Caco-2 (cell line): ENCODE measurements at regions not wholly inside any gene's neighbourhood (a gene's known extent, or its start where the extent isn't known, plus 50 kb on each side); places are given as distances from the start of the nearest gene placed in this dataset.
A peak's percentile ranks its signal among the peaks of the same experiment; 100 is the strongest.

Experiments used
- BruUV-seq: library from RNA; stranded (reverse); fragments of 400-500 nt; replicated peaks from 2 replicates; lab custom pipeline; 2021; lab: Mats Ljungman, UMichigan
- CTCF ChIA-PET: fragments of 300-600 bp; sonication (Branson Sonifier 250); formaldehyde crosslinking; loops from one replicate; lab custom pipeline; 2022; ENCODE audit warnings: antibody characterized with exemption; lab: Charles Lee
- POLR2A ChIA-PET: fragments of 300-600 bp; sonication (Branson Sonifier 250); formaldehyde crosslinking; loops from one replicate; lab custom pipeline; 2022; ENCODE audit warnings: antibody characterized with exemption; lab: Charles Lee
- DNase-seq, 2 experiments: peaks; one replicate each; pipeline versions ENCODE4 v3.0.0 to v3.0.0-alpha.2; 2020 to 2022
- H3K27me3 ChIP-seq: replicated peaks from 2 replicates; pipeline ENCODE4 v1.6.0; 2011; ENCODE audit warnings: low read length; ENCODE audit not compliant: control insufficient read depth, insufficient read depth
- H3K36me3 ChIP-seq: 2 replicates; pipeline ENCODE4 v1.5.1; 2011; ENCODE audit warnings: low read length; ENCODE audit not compliant: control insufficient read depth, insufficient read depth
- H3K4me1 ChIP-seq: fragments of 250-450 bp; sonication (Bioruptor Pico); 2 replicates; pipeline ENCODE4 v1.5.1; 2020; ENCODE audit warnings: mild to moderate bottlenecking
- H3K4me3 ChIP-seq: 2 replicates; pipeline ENCODE4 v1.5.1; 2011; ENCODE audit warnings: low read depth, mild to moderate bottlenecking, control low read depth, low read length
- H3K9me3 ChIP-seq: fragments of 250-450 bp; sonication (Bioruptor Pico); 2 replicates; pipeline ENCODE4 v1.5.1; 2020; ENCODE audit warnings: mild to moderate bottlenecking, moderate library complexity
- H3K27ac Mint-ChIP-seq: one replicate; pipeline ENCODE4 v1.8.0; 2022; ENCODE audit warnings: mixed read lengths; ENCODE audit not compliant: unreplicated experiment
- H3K27me3 Mint-ChIP-seq: one replicate; pipeline ENCODE4 v1.8.0; 2022; ENCODE audit warnings: mixed read lengths; ENCODE audit not compliant: insufficient read depth, unreplicated experiment
- H3K36me3 Mint-ChIP-seq: one replicate; pipeline ENCODE4 v1.8.0; 2022; ENCODE audit warnings: mild to moderate bottlenecking, mixed read lengths; ENCODE audit not compliant: insufficient read depth, unreplicated experiment
- H3K4me1 Mint-ChIP-seq: one replicate; pipeline ENCODE4 v1.8.0; 2022; ENCODE audit warnings: low read depth, mixed read lengths; ENCODE audit not compliant: unreplicated experiment
- H3K4me3 Mint-ChIP-seq: one replicate; pipeline ENCODE4 v1.8.0; 2022; ENCODE audit warnings: mild to moderate bottlenecking, moderate library complexity, mixed read lengths; ENCODE audit not compliant: unreplicated experiment
- H3K9me3 Mint-ChIP-seq: one replicate; pipeline ENCODE4 v1.8.0; 2022; ENCODE audit warnings: mixed read lengths; ENCODE audit not compliant: unreplicated experiment
- intact Hi-C: fragments of 100-400 bp; cut with micrococcal nuclease; formaldehyde crosslinking; loops from one replicate; pipeline ENCODE4 v1.10.0; 2022; ENCODE audit not compliant: unreplicated experiment
- TF ChIP-seq, protein P1 (sequence below), 2 experiments: fragments of 200-600 bp in 1 of 2; IDR thresholded peaks; 1 replicate in 1 of 2; 2 replicates in 1 of 2; pipeline versions ENCODE4 v1.5.1 to v1.8.0; 2011 to 2022; ENCODE audit warnings: antibody characterized with exemption in 1 of 2, control low read depth in 1 of 2, inconsistent platforms in 1 of 2, low read depth in 1 of 2, low read length in 1 of 2, mild to moderate bottlenecking in 1 of 2, moderate library complexity in 1 of 2; ENCODE audit not compliant: insufficient read depth in 1 of 2, severe bottlenecking in 1 of 2, unreplicated experiment in 1 of 2

DNA sequence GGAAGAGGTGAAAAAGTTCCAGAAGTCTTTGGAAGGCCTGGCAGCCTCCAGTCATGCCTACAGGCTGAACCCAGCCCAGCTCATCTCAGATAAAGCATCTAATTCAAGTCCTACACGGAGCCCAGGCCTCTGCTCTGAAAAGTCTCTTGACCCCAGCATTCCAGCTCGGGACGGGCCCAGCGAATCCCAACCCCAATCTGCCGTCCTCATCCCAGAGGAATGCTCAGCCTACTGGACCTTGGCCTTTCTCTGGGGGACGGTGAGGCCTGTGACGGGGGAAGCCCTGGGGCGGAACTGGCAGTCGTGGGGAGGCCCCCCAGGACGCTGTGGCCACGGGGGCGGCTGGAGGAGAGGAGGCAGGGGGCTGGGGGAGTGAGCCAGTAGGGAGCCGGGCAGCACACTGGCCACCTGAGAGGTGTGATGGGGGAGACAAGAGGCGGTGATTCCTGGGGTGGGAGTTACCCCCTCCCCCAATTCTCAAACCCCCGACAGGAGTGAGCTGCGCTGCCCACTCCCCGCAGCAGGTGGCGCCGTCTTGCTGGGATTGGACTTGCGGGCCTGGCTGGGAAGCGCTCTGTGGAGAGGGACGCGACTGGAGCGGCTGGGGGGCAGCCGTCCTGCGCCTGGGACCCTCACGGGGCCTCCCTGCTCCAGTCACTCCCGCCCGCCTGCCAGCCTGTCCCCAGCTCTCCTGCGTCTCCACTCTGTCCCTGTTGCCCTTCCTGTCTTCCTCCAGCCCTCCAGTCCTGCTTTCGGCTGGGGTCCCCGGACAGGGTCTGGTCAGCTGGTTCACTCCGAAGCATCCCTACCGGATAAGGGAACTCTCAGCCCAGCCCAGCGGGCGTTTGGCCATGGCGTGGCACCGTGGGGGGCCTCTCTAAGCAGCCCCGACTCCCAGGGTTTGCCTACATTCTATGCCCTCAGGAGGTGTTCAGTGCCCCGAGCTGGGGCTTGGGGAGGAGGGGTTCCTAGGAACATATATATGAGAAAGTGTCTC, 182.6 kb upstream of the HAAO start:
- no TSS peak for BruUV-seq
- ChIA-PET CTCF (interaction anchor here (0.6 to 3.0 kb wide), 23 partner anchors 10 to 510 kb away, joined by 3 to 39 read pairs (median 4); partner anchors contain the start of gene ZFP36L2), POLR2A (interaction anchor here (0.5 to 1.8 kb wide), 9 partner anchors 18 to 252 kb away, joined by 3 to 9 read pairs (median 4); partner anchors contain the start of gene ZFP36L2)
- Histone ChIP-seq H3K36me3 (no peaks in the 10 kb centered on the region; the same call in 1 of the 2 replicates), H3K27me3 (no peaks in the 10 kb centered on the region), H3K9me3 (no peaks in the 10 kb centered on the region), H3K4me3 (peak overlapping the region; percentile 7; the same call in 1 of the 2 replicates), H3K4me1 (peaks cover 83% of the 10 kb centered on the region)
- DNase-seq = peak; percentile 95 to 98
- H3K36me3 Mint-ChIP-seq = peaks cover 14% of the 10 kb centered on the region
- intact Hi-C loops = loop anchor here (1.0 to 5.0 kb wide), 11 partner anchors 18 to 509 kb away; no protein-coding TSS in a partner anchor
- H3K9me3 Mint-ChIP-seq = peaks cover under 1% of the 10 kb centered on the region
- H3K27me3 Mint-ChIP-seq = no peaks in the 10 kb centered on the region
- TF ChIP-seq, protein P1, sequence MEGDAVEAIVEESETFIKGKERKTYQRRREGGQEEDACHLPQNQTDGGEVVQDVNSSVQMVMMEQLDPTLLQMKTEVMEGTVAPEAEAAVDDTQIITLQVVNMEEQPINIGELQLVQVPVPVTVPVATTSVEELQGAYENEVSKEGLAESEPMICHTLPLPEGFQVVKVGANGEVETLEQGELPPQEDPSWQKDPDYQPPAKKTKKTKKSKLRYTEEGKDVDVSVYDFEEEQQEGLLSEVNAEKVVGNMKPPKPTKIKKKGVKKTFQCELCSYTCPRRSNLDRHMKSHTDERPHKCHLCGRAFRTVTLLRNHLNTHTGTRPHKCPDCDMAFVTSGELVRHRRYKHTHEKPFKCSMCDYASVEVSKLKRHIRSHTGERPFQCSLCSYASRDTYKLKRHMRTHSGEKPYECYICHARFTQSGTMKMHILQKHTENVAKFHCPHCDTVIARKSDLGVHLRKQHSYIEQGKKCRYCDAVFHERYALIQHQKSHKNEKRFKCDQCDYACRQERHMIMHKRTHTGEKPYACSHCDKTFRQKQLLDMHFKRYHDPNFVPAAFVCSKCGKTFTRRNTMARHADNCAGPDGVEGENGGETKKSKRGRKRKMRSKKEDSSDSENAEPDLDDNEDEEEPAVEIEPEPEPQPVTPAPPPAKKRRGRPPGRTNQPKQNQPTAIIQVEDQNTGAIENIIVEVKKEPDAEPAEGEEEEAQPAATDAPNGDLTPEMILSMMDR (IDR thresholded peaks at IDR 0.05; ENCODE audit: insufficient read depth in 1 of 2, low read depth in 1 of 2, low read length in 1 of 2, severe bottlenecking in 1 of 2, unreplicated experiment in 1 of 2) = peak; percentile 96 to 97
- H3K27ac Mint-ChIP-seq = peak overlapping the region; percentile 84
- peak overlapping the region; percentile 63 for H3K4me3 Mint-ChIP-seq
- peaks cover 73% of the 10 kb centered on the region for H3K4me1 Mint-ChIP-seq

DNA sequence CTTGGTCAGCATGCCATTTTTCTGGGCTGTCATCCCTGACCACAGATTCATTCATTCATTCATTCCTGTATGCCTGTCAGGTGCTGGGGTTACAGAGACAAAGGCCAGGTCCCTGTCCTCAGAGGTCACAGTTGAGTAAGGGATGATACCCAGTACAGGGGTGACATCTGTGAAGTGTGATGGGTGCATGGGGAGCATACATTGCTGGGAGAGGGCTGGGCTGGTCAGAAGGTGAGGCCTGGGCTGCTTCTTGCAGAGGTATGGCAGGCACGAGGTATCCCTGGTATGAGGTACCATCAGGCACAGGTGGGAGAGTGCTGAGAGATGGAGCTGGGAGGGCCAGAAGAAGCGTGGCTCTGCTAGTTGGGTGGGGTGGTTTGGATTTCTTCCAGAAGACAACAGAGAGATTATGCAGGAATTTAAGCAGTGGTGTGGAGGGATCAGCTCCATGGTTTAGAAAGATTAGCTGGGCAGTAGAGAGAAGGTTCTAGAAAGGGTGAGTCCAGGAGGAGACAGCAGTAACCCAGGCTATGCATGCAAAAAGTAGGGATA, 181.9 kb upstream of the HAAO start:
- Mint-ChIP-seq H3K36me3 (peaks cover 14% of the 10 kb centered on the region), H3K27me3 (no peaks in the 10 kb centered on the region), H3K9me3 (no peaks in the 10 kb centered on the region), H3K27ac (peak overlapping the region; percentile 84), H3K4me1 (peaks cover 68% of the 10 kb centered on the region), H3K4me3 (peak overlapping the region; percentile 63)
- no peaks in the 10 kb centered on the region for H3K27me3 ChIP-seq
- POLR2A ChIA-PET = interaction anchor here (0.7 to 1.4 kb wide), 5 partner anchors 17 to 252 kb away, joined by 3 to 9 read pairs (median 6); partner anchors contain the start of gene ZFP36L2
- CTCF ChIA-PET = interaction anchor here (0.6 to 3.0 kb wide), 20 partner anchors 9 to 511 kb away, joined by 3 to 39 read pairs (median 5); partner anchors contain the start of gene ZFP36L2
- H3K4me1 ChIP-seq = peaks cover 78% of the 10 kb centered on the region
- peak in 1 of 2 experiments; percentile 60 for DNase-seq
- no peaks in the 10 kb centered on the region; the same call in 1 of the 2 replicates for H3K36me3 ChIP-seq
- TF ChIP-seq, protein P1 (IDR thresholded peaks at IDR 0.05; ENCODE audit: insufficient read depth in 1 of 2, low read depth in 1 of 2, low read length in 1 of 2, severe bottlenecking in 1 of 2, unreplicated experiment in 1 of 2) = no peak
- BruUV-seq = no TSS peak
- H3K9me3 ChIP-seq = no peaks in the 10 kb centered on the region
- intact Hi-C loops = loop anchor here (1.0 kb wide), 2 partner anchors 17 to 27 kb away; no protein-coding TSS in a partner anchor
- H3K4me3 ChIP-seq = no peak overlapping the region

DNA sequence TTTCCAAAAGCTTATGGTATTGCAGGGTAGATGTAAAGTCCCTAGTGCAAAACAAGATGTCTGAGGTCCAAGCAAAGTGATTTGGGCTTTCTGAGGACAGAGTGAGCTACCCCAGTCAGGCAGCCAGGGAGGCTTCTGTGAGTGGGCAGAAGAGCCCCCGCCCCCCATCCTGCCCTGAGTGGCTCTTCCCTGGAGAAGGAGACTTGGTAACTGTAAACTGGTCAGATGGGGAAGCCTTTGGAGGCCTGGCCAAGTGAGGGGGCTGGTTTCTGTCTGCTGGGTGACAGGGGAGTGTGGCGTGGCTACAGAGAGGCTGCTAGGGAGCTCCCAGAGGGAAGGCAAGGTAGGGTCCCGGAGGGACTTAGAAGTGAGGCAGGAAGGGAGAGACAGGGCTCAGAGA, 181.3 kb upstream of the HAAO start:
- no TSS peak for BruUV-seq

More for the DNA sequence above, 181.3 kb upstream of the HAAO start:
- TF ChIP-seq, protein P1 (IDR thresholded peaks at IDR 0.05; ENCODE audit: insufficient read depth in 1 of 2, low read depth in 1 of 2, low read length in 1 of 2, severe bottlenecking in 1 of 2, unreplicated experiment in 1 of 2) = no peak
- Mint-ChIP-seq H3K4me3 (peak overlapping the region; percentile 63), H3K4me1 (peaks cover 63% of the 10 kb centered on the region), H3K36me3 (peaks cover 14% of the 10 kb centered on the region), H3K9me3 (no peaks in the 10 kb centered on the region), H3K27ac (peak overlapping the region; percentile 84), H3K27me3 (no peaks in the 10 kb centered on the region)
- ChIA-PET POLR2A (no interaction called here), CTCF (interaction anchor here (0.6 to 3.0 kb wide), 5 partner anchors 25 to 431 kb away, joined by 3 to 39 read pairs (median 6); partner anchors contain the start of gene ZFP36L2)
- H3K4me1 ChIP-seq = peaks cover 73% of the 10 kb centered on the region
- intact Hi-C loops = loop anchor here (1.0 kb wide), 2 partner anchors 16 to 26 kb away; no protein-coding TSS in a partner anchor
- H3K4me3 ChIP-seq = no peak overlapping the region
- H3K9me3 ChIP-seq = no peaks in the 10 kb centered on the region
- no peaks in the 10 kb centered on the region for H3K27me3 ChIP-seq
- DNase-seq = no peak
- H3K36me3 ChIP-seq = no peaks in the 10 kb centered on the region; the same call in 1 of the 2 replicates
